ENCODE measurements at regions not wholly inside any gene's neighbourhood (a gene's known extent, or its start where the extent isn't known, plus 50 kb on each side); places are given as distances from the start of the nearest gene placed in this dataset.

GRCh38 chr7:115145512-115145911 lies 223.6 kb downstream of the MDFIC start:
- Histone ChIP-seq H3K9me3 (replicated peaks; ENCODE audit: control insufficient read depth, insufficient read depth, low read length) (no peaks in the 10 kb centered on the region), H3K4me3 (replicated peaks in 1 of 3; ENCODE audit: insufficient read depth in 1 of 3, low read depth in 1 of 3, low read length in 3 of 3) (no peak overlapping the region), H3K27ac (ENCODE audit: insufficient read depth, low read depth, low read length) (no peak overlapping the region), H3K79me2 (ENCODE audit: control insufficient read depth, insufficient read depth, low read length) (no peaks in the 10 kb centered on the region), H3K9me1 (replicated peaks; ENCODE audit: control insufficient read depth, extremely low read depth, insufficient read depth, low read length) (no peaks in the 10 kb centered on the region), H3K27me3 (ENCODE audit: control insufficient read depth in 2 of 2, insufficient read depth in 2 of 2, low read length in 2 of 2) (no peaks in the 10 kb centered on the region), H3K4me1 (ENCODE audit: control insufficient read depth, extremely low read depth, insufficient read depth, low read length) (no peaks in the 10 kb centered on the region), H4K20me1 (replicated peaks; ENCODE audit: control insufficient read depth, extremely low read depth, insufficient read depth, low read length) (no peaks in the 10 kb centered on the region), H3K4me2 (ENCODE audit: insufficient read depth, low read length) (no peak overlapping the region), H3K9ac (replicated peaks; ENCODE audit: extremely low read depth, insufficient read depth, low read length) (no peak overlapping the region), H2AFZ (ENCODE audit: low read depth, low read length) (no peak overlapping the region), H3K36me3 (ENCODE audit: control insufficient read depth in 2 of 2, extremely low read depth in 1 of 2, insufficient read depth in 2 of 2, low read length in 2 of 2) (no peaks in the 10 kb centered on the region)
- CTCF ChIA-PET: interaction anchor here (1.3 to 2.0 kb wide), 3 partner anchors 9 to 11 kb away, joined by 3 to 7 read pairs (median 4); no protein-coding TSS in a partner anchor
- DNase-seq (ENCODE audit: low read depth, low spot score) (no peak), FAIRE-seq (no peak)
- no TSS peak for BruUV-seq (replicated peaks)
- TF ChIP-seq MAX (IDR thresholded peaks at IDR 0.05; ENCODE audit: insufficient read depth, insufficient read length) (no peak), FOS (IDR thresholded peaks at IDR 0.05; ENCODE audit: borderline replicate concordance, insufficient read depth, low read length) (no peak), CTCF (IDR thresholded peaks at IDR 0.05; ENCODE audit: extremely low read depth in 1 of 2, insufficient read depth in 1 of 2, low read depth in 1 of 2, low read length in 2 of 2) (no peak)
- intact Hi-C loops (cut with micrococcal nuclease): no loop called here
- dilution Hi-C loops (cut with MboI; ENCODE audit: extremely low pct_ligation_motif_present, low sequenced_read_pairs): no loop called here
- POLR2A ChIA-PET: no interaction called here

GRCh38 chr7:115137816-115138215 lies 215.9 kb downstream of the MDFIC start:
- Histone ChIP-seq H3K36me3 (ENCODE audit: control insufficient read depth in 2 of 2, extremely low read depth in 1 of 2, insufficient read depth in 2 of 2, low read length in 2 of 2) (no peaks in the 10 kb centered on the region), H2AFZ (ENCODE audit: low read depth, low read length) (no peak overlapping the region), H3K4me2 (ENCODE audit: insufficient read depth, low read length) (no peak overlapping the region), H4K20me1 (replicated peaks; ENCODE audit: control insufficient read depth, extremely low read depth, insufficient read depth, low read length) (no peaks in the 10 kb centered on the region), H3K4me3 (replicated peaks in 1 of 3; ENCODE audit: insufficient read depth in 1 of 3, low read depth in 1 of 3, low read length in 3 of 3) (no peak overlapping the region), H3K9me3 (replicated peaks; ENCODE audit: control insufficient read depth, insufficient read depth, low read length) (no peaks in the 10 kb centered on the region), H3K9me1 (replicated peaks; ENCODE audit: control insufficient read depth, extremely low read depth, insufficient read depth, low read length) (no peaks in the 10 kb centered on the region), H3K27me3 (ENCODE audit: control insufficient read depth in 2 of 2, insufficient read depth in 2 of 2, low read length in 2 of 2) (no peaks in the 10 kb centered on the region), H3K79me2 (ENCODE audit: control insufficient read depth, insufficient read depth, low read length) (no peaks in the 10 kb centered on the region), H3K9ac (replicated peaks; ENCODE audit: extremely low read depth, insufficient read depth, low read length) (no peak overlapping the region), H3K27ac (ENCODE audit: insufficient read depth, low read depth, low read length) (no peak overlapping the region), H3K4me1 (ENCODE audit: control insufficient read depth, extremely low read depth, insufficient read depth, low read length) (peaks cover 4% of the 10 kb centered on the region)
- ChIA-PET POLR2A (no interaction called here), CTCF (no interaction called here)
- intact Hi-C loops (cut with micrococcal nuclease) (loop anchor here (2.0 to 5.0 kb wide), 4 partner anchors 15 to 91 kb away; no protein-coding TSS in a partner anchor), dilution Hi-C loops (cut with MboI; ENCODE audit: extremely low pct_ligation_motif_present, low sequenced_read_pairs) (no loop called here)
- no peak for FAIRE-seq
- TF ChIP-seq POLR2A (IDR thresholded peaks at IDR 0.05; ENCODE audit: low read depth, low read length) (no peak), MAX (IDR thresholded peaks at IDR 0.05; ENCODE audit: insufficient read depth, insufficient read length) (no peak), JUN (IDR thresholded peaks at IDR 0.05; ENCODE audit: borderline replicate concordance, insufficient read depth, insufficient read length, low read depth) (no peak), EZH2 (IDR thresholded peaks at IDR 0.05; ENCODE audit: borderline replicate concordance, low read depth, low read length, severe bottlenecking) (no peak), CTCF (IDR thresholded peaks at IDR 0.05; ENCODE audit: extremely low read depth in 1 of 2, insufficient read depth in 1 of 2, low read depth in 1 of 2, low read length in 2 of 2) (no peak), MYC (IDR thresholded peaks at IDR 0.05; ENCODE audit: low read depth, low read length) (no peak), POLR2AphosphoS5 (IDR thresholded peaks at IDR 0.05; ENCODE audit: insufficient read depth, low read depth, low read length) (no peak), FOS (IDR thresholded peaks at IDR 0.05; ENCODE audit: borderline replicate concordance, insufficient read depth, low read length) (no peak), GATA2 (IDR thresholded peaks at IDR 0.05; ENCODE audit: insufficient read depth, insufficient read length, low read depth, low read length) (no peak)
- no peak for DNase-seq (ENCODE audit: low read depth, low spot score)
- no TSS peak for BruUV-seq (replicated peaks)

All from endothelial cell of umbilical vein (primary cell).